Hepatocyte (in vitro differentiated cells): ENCODE measurements at regions not wholly inside any gene's neighbourhood (a gene's known extent, or its start where the extent isn't known, plus 50 kb on each side); places are given as distances from the start of the nearest gene placed in this dataset.

Source experiments
- DNase-seq: peaks from one replicate; pipeline ENCODE4 v3.0.0-alpha.2; 2016; ENCODE audit warnings: low spot score
- H2AFZ ChIP-seq: fragments of 200-600 bp; sonication (generic); 2 replicates; pipeline ENCODE4 v1.6.0; 2016; ENCODE audit warnings: antibody characterized with exemption, mild to moderate bottlenecking
- H3K27ac ChIP-seq: fragments of 200-600 bp; sonication (generic); 2 replicates; pipeline ENCODE4 v1.5.1; 2016; ENCODE audit warnings: mild to moderate bottlenecking
- H3K27me3 ChIP-seq: fragments of 200-600 bp; sonication (generic); 2 replicates; pipeline ENCODE4 v1.6.1; 2016
- H3K36me3 ChIP-seq: fragments of 200-600 bp; sonication (generic); replicated peaks from 2 replicates; pipeline ENCODE4 v1.5.1; 2016; ENCODE audit warnings: low read depth; ENCODE audit not compliant: insufficient read depth
- H3K4me1 ChIP-seq: fragments of 200-600 bp; sonication (generic); 2 replicates; pipeline ENCODE4 v1.5.1; 2016; ENCODE audit warnings: mild to moderate bottlenecking, moderate library complexity; ENCODE audit not compliant: insufficient read depth
- H3K4me2 ChIP-seq: fragments of 200-600 bp; sonication (generic); 2 replicates; pipeline ENCODE4 v1.6.0; 2016
- H3K4me3 ChIP-seq: fragments of 200-600 bp; sonication (generic); 2 replicates; pipeline ENCODE4 v1.5.1; 2016; ENCODE audit warnings: mild to moderate bottlenecking
- H3K79me2 ChIP-seq: fragments of 200-600 bp; sonication (generic); 2 replicates; pipeline ENCODE4 v1.6.0; 2017; ENCODE audit warnings: mild to moderate bottlenecking
- H3K9me2 ChIP-seq: fragments of 200-600 bp; sonication (generic); replicated peaks from 2 replicates; pipeline ENCODE4 v1.6.0; 2017; ENCODE audit warnings: mild to moderate bottlenecking; ENCODE audit not compliant: insufficient read depth
- H3K9me3 ChIP-seq: fragments of 200-600 bp; sonication (generic); 2 replicates; pipeline ENCODE4 v1.5.1; 2016; ENCODE audit warnings: low read depth, mild to moderate bottlenecking
- H4K20me1 ChIP-seq: fragments of 200-600 bp; sonication (generic); 2 replicates; pipeline ENCODE4 v1.6.0; 2016; ENCODE audit warnings: mild to moderate bottlenecking; ENCODE audit not compliant: insufficient read depth, poor library complexity, severe bottlenecking
- EZH2 ChIP-seq: fragments of 200-600 bp; sonication (generic); IDR thresholded peaks from 2 replicates; pipeline ENCODE4 v1.6.1; 2016; ENCODE audit warnings: antibody characterized with exemption, mild to moderate bottlenecking, borderline replicate concordance
- EZH2phosphoT487 ChIP-seq: fragments of 200-600 bp; sonication (generic); IDR thresholded peaks from one replicate; pipeline ENCODE4 v1.6.1; 2018; ENCODE audit warnings: antibody characterized with exemption, mild to moderate bottlenecking, low read depth, moderate library complexity; ENCODE audit not compliant: unreplicated experiment, severe bottlenecking
- WGBS: methylation state at CpG from one replicate; pipeline ENCODE4 v1.1.6; 2016; ENCODE audit warnings: low lambda C conversion rate; ENCODE audit errors: missing lambda C conversion rate; 5-methylcytosine and 5-hydroxymethylcytosine counted together
- TF ChIP-seq, protein P1 (sequence below): fragments of 200-600 bp; sonication (generic); IDR thresholded peaks from 2 replicates; pipeline ENCODE4 v1.5.1; 2016; ENCODE audit warnings: antibody characterized with exemption, mild to moderate bottlenecking; ENCODE audit not compliant: poor library complexity

DNA sequence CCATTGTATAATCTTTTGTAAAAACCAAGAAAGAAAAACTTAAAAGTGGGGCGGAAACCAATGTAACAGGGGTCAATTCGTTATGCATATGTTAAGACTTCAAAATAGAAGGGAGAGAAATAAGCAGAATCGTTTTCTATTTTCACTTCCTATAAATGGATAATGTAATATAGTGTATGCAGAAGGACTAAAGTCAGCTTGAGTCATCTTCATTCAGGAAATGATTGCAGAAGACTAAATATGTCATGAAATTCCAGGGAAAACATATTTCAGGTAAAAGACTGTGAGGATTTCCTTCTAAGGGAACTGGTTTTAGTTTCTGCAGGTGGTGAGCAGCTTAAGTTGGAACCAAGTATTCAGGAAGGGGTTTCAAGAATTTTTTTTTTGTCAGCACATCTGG is 753.3 kb downstream of the IRX1 start:
- TF ChIP-seq, protein P1, sequence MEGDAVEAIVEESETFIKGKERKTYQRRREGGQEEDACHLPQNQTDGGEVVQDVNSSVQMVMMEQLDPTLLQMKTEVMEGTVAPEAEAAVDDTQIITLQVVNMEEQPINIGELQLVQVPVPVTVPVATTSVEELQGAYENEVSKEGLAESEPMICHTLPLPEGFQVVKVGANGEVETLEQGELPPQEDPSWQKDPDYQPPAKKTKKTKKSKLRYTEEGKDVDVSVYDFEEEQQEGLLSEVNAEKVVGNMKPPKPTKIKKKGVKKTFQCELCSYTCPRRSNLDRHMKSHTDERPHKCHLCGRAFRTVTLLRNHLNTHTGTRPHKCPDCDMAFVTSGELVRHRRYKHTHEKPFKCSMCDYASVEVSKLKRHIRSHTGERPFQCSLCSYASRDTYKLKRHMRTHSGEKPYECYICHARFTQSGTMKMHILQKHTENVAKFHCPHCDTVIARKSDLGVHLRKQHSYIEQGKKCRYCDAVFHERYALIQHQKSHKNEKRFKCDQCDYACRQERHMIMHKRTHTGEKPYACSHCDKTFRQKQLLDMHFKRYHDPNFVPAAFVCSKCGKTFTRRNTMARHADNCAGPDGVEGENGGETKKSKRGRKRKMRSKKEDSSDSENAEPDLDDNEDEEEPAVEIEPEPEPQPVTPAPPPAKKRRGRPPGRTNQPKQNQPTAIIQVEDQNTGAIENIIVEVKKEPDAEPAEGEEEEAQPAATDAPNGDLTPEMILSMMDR = no peak
- TF ChIP-seq EZH2phosphoT487 (no peak), EZH2 (no peak)
- Histone ChIP-seq H3K4me3 (no peak overlapping the region), H3K9me2 (no peaks in the 10 kb centered on the region), H3K79me2 (no peaks in the 10 kb centered on the region), H3K27ac (no peak overlapping the region), H2AFZ (no peak overlapping the region), H3K9me3 (no peaks in the 10 kb centered on the region), H3K27me3 (no peaks in the 10 kb centered on the region), H3K4me1 (no peaks in the 10 kb centered on the region), H4K20me1 (no peaks in the 10 kb centered on the region), H3K36me3 (no peaks in the 10 kb centered on the region), H3K4me2 (no peak overlapping the region)
- 79% methylated on average over 3 of the region's 3 CpGs for WGBS
- DNase-seq = no peak

DNA sequence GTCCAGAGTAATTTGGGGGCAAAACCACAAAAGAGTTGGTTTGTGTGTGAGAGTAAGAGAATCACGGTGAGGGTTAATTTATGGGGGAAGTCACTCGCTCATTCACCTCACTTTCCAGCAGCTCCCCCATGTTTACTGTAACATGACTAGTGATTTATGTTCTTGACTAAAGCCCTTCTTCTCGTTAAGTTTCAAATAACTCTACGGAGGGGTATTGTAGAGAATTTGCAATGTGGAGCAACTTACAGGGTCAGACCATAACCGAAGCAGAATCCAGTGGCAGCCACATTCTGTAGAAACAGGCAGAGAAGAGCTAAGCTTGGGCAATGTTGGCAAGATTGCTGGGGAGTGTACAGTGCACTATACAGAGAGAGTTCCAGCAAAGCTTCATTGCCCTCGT is 760.6 kb downstream of the IRX1 start:
- Histone ChIP-seq H4K20me1 (no peaks in the 10 kb centered on the region), H2AFZ (no peak overlapping the region), H3K27me3 (no peaks in the 10 kb centered on the region), H3K4me1 (no peaks in the 10 kb centered on the region), H3K36me3 (no peaks in the 10 kb centered on the region), H3K4me2 (no peak overlapping the region), H3K79me2 (no peaks in the 10 kb centered on the region), H3K27ac (no peak overlapping the region), H3K9me2 (no peaks in the 10 kb centered on the region), H3K9me3 (no peaks in the 10 kb centered on the region), H3K4me3 (no peak overlapping the region)
- 79% methylated on average over 6 of the region's 6 CpGs for WGBS
- no peak for DNase-seq
- TF ChIP-seq, protein P1 = no peak
- TF ChIP-seq EZH2 = no peak

DNA sequence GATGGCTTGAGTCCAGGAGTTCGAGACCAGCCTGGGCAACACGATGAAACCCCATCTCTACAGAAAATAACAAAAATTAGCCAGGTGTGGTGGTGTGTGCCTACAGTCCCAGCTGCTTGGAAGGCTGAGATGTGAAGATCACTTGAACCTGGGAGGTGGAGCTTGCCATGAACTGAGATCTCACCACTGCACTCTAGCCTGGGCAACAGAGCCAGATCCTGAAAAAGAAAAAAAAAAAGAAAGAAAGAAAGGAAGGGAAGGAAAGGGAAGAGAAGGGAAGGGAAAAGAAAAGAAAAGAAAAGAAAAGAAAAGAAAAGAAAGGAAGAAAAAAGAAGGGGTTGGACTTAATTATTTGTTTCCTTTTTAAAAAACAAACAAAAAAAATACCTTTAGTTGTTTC is 764.2 kb downstream of the IRX1 start:
- Histone ChIP-seq H3K4me2 (no peak overlapping the region), H3K4me3 (no peak overlapping the region), H3K27me3 (no peaks in the 10 kb centered on the region), H3K36me3 (no peaks in the 10 kb centered on the region), H3K4me1 (no peaks in the 10 kb centered on the region), H3K9me2 (no peaks in the 10 kb centered on the region), H3K9me3 (no peaks in the 10 kb centered on the region), H4K20me1 (no peaks in the 10 kb centered on the region), H3K79me2 (no peaks in the 10 kb centered on the region), H2AFZ (no peak overlapping the region), H3K27ac (no peak overlapping the region)
- 98% methylated on average over 2 of the region's 2 CpGs for WGBS
- TF ChIP-seq, protein P1 = no peak
- TF ChIP-seq EZH2phosphoT487 (no peak), EZH2 (no peak)
- no peak for DNase-seq

DNA sequence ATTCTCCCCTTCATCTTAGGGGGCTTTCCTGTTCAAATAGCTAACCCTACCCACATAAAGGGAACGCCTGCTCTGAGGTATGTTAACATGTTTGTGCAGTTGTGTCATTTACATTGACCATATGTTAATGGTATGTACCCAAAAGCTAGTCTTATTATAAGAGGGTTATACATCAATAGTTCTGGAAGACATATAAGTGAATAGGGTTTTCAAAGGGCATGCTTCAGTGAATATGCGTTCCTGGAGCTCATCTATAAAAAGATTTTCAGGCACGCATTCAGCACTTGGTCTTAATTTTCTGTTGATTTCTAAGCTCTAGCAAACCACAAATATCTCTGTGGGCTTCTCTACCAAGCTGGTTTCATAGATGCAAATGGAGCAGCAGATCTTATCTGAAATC is 766.1 kb downstream of the IRX1 start:
- Histone ChIP-seq H3K36me3 (no peaks in the 10 kb centered on the region), H3K9me3 (no peaks in the 10 kb centered on the region), H4K20me1 (no peaks in the 10 kb centered on the region), H3K79me2 (no peaks in the 10 kb centered on the region), H3K27ac (no peak overlapping the region), H3K27me3 (no peaks in the 10 kb centered on the region), H3K9me2 (no peaks in the 10 kb centered on the region), H3K4me1 (no peaks in the 10 kb centered on the region), H2AFZ (no peak overlapping the region), H3K4me2 (no peak overlapping the region), H3K4me3 (no peak overlapping the region)
- no peak for TF ChIP-seq EZH2phosphoT487
- TF ChIP-seq EZH2 = no peak
- TF ChIP-seq, protein P1 = no peak
- WGBS = 81% methylated on average over 3 of the region's 3 CpGs
- no peak for DNase-seq
